ENCODE measurements at regions not wholly inside any gene's neighbourhood (a gene's known extent, or its start where the extent isn't known, plus 50 kb on each side); places are given as distances from the start of the nearest gene placed in this dataset.

DNA sequence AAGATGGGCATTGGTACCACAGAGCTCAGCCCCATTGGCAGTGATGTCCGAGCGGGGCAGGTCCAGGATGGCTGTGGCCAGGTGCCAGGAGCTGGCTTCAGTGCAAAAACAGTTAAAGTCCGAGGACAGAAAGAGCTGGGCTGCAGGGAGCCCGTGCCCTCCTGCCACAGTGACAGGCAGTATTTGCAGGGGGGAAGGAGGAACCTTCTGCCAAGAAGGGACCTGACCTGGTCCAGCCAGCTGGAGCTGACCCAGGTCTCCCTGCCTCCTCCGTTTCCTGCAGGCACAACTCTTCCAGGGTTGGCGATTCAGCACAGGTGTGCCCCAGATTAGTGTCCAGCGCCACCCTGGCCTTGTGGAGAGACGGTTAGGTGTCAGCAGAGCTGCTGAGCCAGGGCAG, 199.0 kb downstream of the ENGASE start:
- no peak for DNase-seq

- no peak for DNase-seq
These were observed 198.1 kb downstream of the ENGASE start for GRCh38 chr17:79272666-79273219.

GRCh38 chr17:79272220-79272619, 197.6 kb downstream of the ENGASE start:
- no peak for DNase-seq

- no peak for DNase-seq
These were observed 195.0 kb downstream of the ENGASE start for GRCh38 chr17:79269620-79270019.

DNA sequence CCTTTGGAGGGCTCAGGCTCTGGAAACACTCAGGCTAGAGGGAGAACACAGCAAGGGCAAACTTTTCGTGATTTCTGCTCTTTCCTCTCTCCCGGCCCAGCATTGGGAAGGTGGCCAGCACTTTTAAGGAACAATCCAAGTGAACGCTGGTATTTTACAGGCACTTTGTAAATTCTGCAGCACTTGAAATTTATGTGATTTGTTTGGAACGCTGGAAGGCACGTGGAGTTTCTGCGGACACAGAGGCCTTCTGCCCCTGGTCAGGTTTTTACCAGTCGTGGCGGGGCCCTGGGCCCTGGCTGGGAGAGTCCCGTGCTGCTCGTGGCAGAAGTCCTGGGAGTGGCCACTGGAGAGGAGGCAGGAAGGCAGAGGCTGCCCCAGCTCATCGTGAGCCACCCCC, 188.6 kb downstream of the ENGASE start:
- no peak for DNase-seq

GRCh38 chr17:79262624-79263023, 188.0 kb downstream of the ENGASE start:
- no peak for DNase-seq

- no peak for DNase-seq
These were observed 186.9 kb downstream of the ENGASE start for GRCh38 chr17:79261355-79262072.

- no peak for DNase-seq
These were observed 184.2 kb downstream of the ENGASE start for GRCh38 chr17:79258843-79259242.

- no peak for DNase-seq
These were observed 183.4 kb downstream of the ENGASE start for GRCh38 chr17:79258041-79258440.

DNA sequence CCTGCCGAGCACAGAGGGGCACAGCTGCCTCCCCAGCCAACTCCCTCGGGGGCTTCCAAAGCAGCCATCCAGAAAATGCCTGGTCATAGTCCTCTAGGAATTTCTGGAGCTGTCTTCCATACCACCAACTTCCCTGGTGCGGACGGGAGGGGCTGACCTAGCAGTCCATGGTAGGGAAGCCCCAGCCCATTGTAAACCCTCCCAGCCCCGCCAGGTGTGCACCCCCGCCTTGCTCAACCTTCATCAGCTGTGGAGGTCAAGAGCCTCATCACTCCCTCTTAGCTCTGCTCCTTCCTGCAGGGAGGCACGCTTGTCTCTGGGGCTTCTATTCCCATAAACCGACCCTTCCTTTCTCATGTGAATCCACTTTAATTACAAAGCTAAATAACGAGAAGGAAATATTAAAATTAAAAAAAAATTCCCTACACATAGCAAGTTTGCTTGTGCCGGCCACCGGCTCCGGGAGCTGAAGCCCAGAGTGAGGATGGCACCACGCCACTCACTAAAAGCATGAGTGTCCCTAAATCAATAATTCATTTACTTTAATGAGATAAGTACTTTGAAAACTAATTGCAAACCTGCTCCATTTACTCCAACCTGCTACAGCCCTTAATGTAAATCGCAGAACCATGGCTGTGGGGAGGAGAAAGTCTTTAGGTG, 181.4 kb downstream of the ENGASE start:
- no peak for DNase-seq

DNA sequence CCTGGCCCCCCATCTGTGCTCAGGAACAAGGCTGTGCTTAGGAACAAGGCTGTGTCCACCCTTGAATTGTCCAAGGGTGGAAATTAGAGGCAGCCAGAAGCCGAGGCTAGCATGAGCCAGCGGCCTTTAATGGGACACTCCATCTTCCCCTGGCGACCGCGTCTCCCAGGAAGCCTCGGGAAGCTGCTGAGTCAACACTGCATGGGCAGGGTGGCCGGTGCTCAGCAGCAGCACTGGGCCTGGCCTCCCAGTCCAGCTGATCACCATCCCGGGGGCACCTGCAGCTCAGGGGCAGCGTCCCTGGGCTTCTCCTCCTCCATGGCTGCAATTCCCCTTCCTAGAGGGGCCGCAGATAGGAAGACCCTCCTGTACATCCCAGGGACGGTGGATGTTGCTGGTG, 180.8 kb downstream of the ENGASE start:
- DNase-seq: no peak

DNA sequence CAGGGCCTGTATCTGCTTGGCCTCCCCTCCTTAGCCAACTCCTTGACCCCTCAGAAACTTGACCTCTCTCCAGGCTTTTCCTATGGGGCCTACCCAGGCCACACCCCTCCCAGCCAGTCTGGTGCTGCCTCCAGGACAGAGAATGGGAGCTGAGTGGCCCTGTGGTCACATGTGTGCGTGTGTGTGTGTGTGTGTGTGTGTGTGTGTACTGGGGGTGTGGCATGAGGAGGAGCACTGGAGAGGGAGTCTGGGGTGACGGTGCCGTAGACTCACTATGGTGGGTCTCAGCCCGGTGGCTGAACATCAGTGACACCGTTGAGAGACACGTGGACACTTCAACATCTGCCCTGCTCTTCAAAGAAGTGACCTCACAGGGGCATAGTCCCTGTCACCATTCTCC, 180.4 kb downstream of the ENGASE start:
- no peak for DNase-seq

DNA sequence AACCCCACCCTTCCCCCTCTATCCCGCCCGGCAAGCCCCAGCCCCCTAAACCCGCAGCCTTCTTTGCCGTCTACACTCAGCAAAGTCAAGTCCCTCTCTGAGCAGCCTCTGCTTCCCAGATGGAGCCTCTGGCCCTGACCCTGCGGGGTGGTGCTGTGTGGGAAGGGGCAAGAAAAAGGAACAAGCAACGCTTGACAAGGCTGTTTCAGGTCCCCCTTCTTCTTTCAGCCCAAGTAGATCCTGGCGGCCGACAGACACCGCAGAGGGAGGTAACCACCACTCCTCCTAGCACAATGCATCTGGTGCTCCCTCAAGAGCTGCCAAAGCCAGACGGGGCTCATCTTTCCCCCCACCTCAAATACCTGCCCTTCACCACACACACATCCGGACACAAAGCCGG, 178.3 kb downstream of the ENGASE start:
- no peak for DNase-seq

DNA sequence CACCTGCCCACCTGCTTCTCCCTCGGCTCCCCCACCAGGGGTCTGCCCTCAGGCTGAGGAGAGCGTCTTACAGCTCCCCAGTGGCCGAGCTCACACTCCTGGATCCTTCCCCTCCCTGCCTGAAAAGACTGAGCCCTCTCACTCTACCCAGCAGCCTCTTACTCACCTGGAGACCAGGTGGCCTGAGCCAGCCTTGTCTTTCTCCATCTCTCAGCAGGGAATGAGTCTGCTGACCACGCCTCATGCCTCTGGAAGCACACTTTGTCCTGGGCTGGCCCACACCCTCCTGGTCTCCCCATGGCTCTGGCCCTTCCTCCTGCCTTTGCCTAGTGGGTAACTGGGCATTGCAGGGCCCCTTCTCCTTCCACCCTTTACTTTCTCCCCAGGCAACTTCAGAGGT, 177.2 kb downstream of the ENGASE start:
- no peak for DNase-seq

GRCh38 chr17:79249929-79250521, 175.4 kb downstream of the ENGASE start:
- DNase-seq: no peak

- DNase-seq: no peak
These were observed 174.3 kb downstream of the ENGASE start for GRCh38 chr17:79248843-79249493.

- no peak for DNase-seq
These were observed 171.9 kb downstream of the ENGASE start for GRCh38 chr17:79246225-79247190.

DNA sequence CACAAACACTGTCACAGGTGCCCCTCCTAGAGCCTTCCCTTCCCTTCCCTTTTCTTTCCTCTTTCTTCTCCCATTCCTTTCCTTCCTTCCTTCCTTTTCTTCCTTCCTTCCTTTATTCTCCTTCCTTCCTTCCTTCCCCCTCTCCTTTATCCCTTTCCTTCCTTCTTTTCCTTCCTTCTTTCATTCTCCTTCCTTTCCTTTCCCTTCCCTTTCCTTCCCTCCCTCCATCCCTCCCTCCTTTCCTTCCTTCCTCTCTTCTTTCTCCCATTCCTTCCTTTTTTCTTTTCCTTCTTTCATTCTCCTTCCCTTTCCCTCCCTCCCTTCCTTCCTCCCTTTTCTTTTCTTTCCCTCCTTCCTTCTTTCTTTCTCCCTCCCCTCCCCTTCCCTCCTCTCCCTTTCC, 170.0 kb downstream of the ENGASE start:
- no peak for DNase-seq

DNA sequence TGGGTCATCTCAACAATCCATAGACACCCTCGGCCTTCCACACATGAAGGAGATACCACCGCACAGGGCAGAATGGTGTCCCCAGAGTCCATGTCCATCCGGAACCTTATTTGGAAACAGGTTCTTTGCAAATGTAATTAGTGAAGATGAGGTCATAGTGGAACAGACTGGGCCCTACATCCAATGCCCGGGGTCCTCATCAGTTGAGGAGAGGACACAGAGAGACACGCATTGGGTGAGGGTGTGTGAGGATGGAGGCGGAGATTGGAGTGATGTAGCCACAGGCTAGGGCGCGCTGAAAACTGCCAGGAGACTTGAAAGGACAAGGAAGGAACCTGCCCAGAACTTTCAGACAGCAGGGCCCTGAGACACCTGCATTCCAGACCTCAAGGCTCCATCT, 169.4 kb downstream of the ENGASE start:
- no peak for DNase-seq

GRCh38 chr17:79243603-79243990, 169.0 kb downstream of the ENGASE start:
- DNase-seq: no peak

- DNase-seq: no peak
These were observed 168.4 kb downstream of the ENGASE start for GRCh38 chr17:79242873-79243602.

DNA sequence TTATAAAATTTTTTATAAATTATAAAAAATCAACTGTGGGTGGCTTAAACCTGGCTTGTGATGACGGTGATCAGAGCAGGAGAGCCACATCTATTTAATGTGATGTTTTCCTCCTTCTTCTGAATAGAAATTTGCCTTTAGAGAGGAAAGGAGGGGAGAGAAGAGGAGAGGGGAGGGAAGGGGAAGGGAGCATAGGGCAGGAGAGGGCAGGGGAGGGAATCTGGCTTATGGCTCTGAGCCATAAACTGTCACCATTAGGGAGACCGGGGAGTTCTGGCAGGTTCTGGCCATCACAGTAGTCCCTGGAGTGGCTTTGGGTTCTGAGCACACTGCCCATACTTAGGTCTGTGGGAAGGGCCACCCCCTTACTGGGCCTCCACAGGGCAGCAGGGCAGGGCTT, 167.8 kb downstream of the ENGASE start:
- DNase-seq: no peak
